GM23338 (cell line): ENCODE measurements at regions not wholly inside any gene's neighbourhood (a gene's known extent, or its start where the extent isn't known, plus 50 kb on each side); places are given as distances from the start of the nearest gene placed in this dataset.

Experiments used
- ATAC-seq: fragments of 200-7000 bp; cut with Tn5 transposase; 3 replicates; pipeline ENCODE4 v1.9.1; 2020
- DNase-seq: peaks from one replicate; pipeline ENCODE4 v3.0.0-alpha.2; 2015; ENCODE audit warnings: low spot score
- H2AFZ ChIP-seq: fragments of 200-600 bp; sonication (generic); 2 replicates; pipeline ENCODE4 v1.8.0; 2016; ENCODE audit warnings: antibody characterized with exemption, mild to moderate bottlenecking, moderate library complexity
- H3F3A ChIP-seq: fragments of 200-600 bp; sonication (generic); replicated peaks from 2 replicates; pipeline ENCODE4 v1.8.0; 2017; ENCODE audit warnings: antibody characterized with exemption, mixed run types, low read depth
- H3K27ac ChIP-seq: fragments of 200-600 bp; sonication (generic); 2 replicates; pipeline ENCODE4 v1.6.1; 2016; ENCODE audit warnings: low read depth
- H3K27me3 ChIP-seq: fragments of 200-600 bp; sonication (generic); 2 replicates; pipeline ENCODE4 v1.8.0; 2016; ENCODE audit warnings: mild to moderate bottlenecking, mixed run types, moderate library complexity; ENCODE audit not compliant: insufficient read depth
- H3K36me3 ChIP-seq: fragments of 200-600 bp; sonication (generic); 2 replicates; pipeline ENCODE4 v1.8.0; 2016; ENCODE audit warnings: mild to moderate bottlenecking; ENCODE audit not compliant: insufficient read depth
- H3K4me1 ChIP-seq: fragments of 200-600 bp; sonication (generic); 2 replicates; pipeline ENCODE4 v1.8.0; 2016; ENCODE audit warnings: mild to moderate bottlenecking, moderate library complexity; ENCODE audit not compliant: insufficient read depth
- H3K4me2 ChIP-seq: fragments of 200-600 bp; sonication (generic); 2 replicates; pipeline ENCODE4 v1.7.1; 2017; ENCODE audit warnings: mixed run types
- H3K4me3 ChIP-seq: fragments of 200-600 bp; sonication (generic); 2 replicates; pipeline ENCODE4 v1.6.1; 2016; ENCODE audit warnings: mixed run types
- H3K79me2 ChIP-seq: fragments of 200-600 bp; sonication (generic); replicated peaks from 2 replicates; pipeline ENCODE4 v1.8.0; 2017; ENCODE audit warnings: mild to moderate bottlenecking; ENCODE audit not compliant: insufficient read depth
- H3K9me2 ChIP-seq: fragments of 200-600 bp; sonication (generic); 2 replicates; pipeline ENCODE4 v1.8.0; 2017; ENCODE audit not compliant: insufficient read depth
- H4K20me1 ChIP-seq: fragments of 200-600 bp; sonication (generic); replicated peaks from 2 replicates; pipeline ENCODE4 v1.8.0; 2017; ENCODE audit warnings: mild to moderate bottlenecking; ENCODE audit not compliant: insufficient read depth
- H3K27ac Mint-ChIP-seq: 2 replicates; pipeline ENCODE4 v1.8.0; 2020; ENCODE audit warnings: inconsistent platforms, mild to moderate bottlenecking, moderate library complexity, mixed read lengths
- H3K27me3 Mint-ChIP-seq: 3 replicates; pipeline ENCODE4 v1.8.0; 2022; ENCODE audit warnings: low read depth, mild to moderate bottlenecking, moderate library complexity, mixed read lengths, inconsistent platforms; ENCODE audit not compliant: insufficient read depth, poor library complexity
- H3K36me3 Mint-ChIP-seq: 3 replicates; pipeline ENCODE4 v1.8.0; 2021; ENCODE audit warnings: low read depth, mild to moderate bottlenecking, inconsistent platforms, moderate library complexity, mixed read lengths
- H3K4me1 Mint-ChIP-seq: 3 replicates; pipeline ENCODE4 v1.8.0; 2020; ENCODE audit warnings: mild to moderate bottlenecking, inconsistent platforms, mixed read lengths
- H3K4me3 Mint-ChIP-seq: 3 replicates; pipeline ENCODE4 v1.8.0; 2021; ENCODE audit warnings: moderate library complexity, mild to moderate bottlenecking, inconsistent platforms, mixed read lengths
- H3K9me3 Mint-ChIP-seq: 3 replicates; pipeline ENCODE4 v1.8.0; 2020; ENCODE audit warnings: moderate library complexity, mild to moderate bottlenecking, inconsistent platforms, mixed read lengths
- CREB1 ChIP-seq: fragments of 250-450 bp; sonication (Bioruptor Pico); IDR thresholded peaks from 2 replicates; pipeline ENCODE4 v1.5.0; 2020; ENCODE audit warnings: low read depth, mild to moderate bottlenecking, moderate library complexity
- CTCF ChIP-seq, 2 experiments: fragments of 200-600 bp in 1 of 2; sonication (generic) in 1 of 2; conservative IDR thresholded peaks; 2 replicates each; pipeline versions ENCODE4 v1.5.1 to v1.6.1; 2016 to 2017; ENCODE audit warnings: antibody characterized with exemption in 2 of 2, low read depth in 2 of 2, mild to moderate bottlenecking in 2 of 2, moderate library complexity in 1 of 2
- EZH2 ChIP-seq: fragments of 200-600 bp; sonication (generic); IDR thresholded peaks from one replicate; pipeline ENCODE4 v1.8.0; 2017; ENCODE audit warnings: antibody characterized with exemption, mild to moderate bottlenecking, low read depth; ENCODE audit not compliant: unreplicated experiment
- EZH2phosphoT487 ChIP-seq: fragments of 200-600 bp; sonication (generic); IDR thresholded peaks from one replicate; pipeline ENCODE4 v1.8.1; 2018; ENCODE audit warnings: antibody characterized with exemption; ENCODE audit not compliant: unreplicated experiment
- JUNB ChIP-seq: IDR thresholded peaks from one replicate; pipeline ENCODE4 v1.6.1; 2016; ENCODE audit warnings: antibody characterized with exemption; ENCODE audit not compliant: unreplicated experiment
- NANOG ChIP-seq: IDR thresholded peaks from 2 replicates; pipeline ENCODE4 v1.6.1; 2016; ENCODE audit warnings: antibody characterized with exemption, borderline replicate concordance
- POLR2AphosphoS5 ChIP-seq: IDR thresholded peaks from 2 replicates; pipeline ENCODE4 v1.6.1; 2016; ENCODE audit warnings: antibody characterized with exemption, low read depth
- STAT1 ChIP-seq: IDR thresholded peaks from one replicate; pipeline ENCODE4 v1.6.1; 2016; ENCODE audit warnings: antibody characterized with exemption; ENCODE audit not compliant: unreplicated experiment
- ZNF114 ChIP-seq: fragments of 250-450 bp; sonication (Bioruptor Pico); IDR thresholded peaks from 2 replicates; pipeline ENCODE4 v1.5.0; 2020; ENCODE audit warnings: mild to moderate bottlenecking, moderate library complexity
- ZNF331 ChIP-seq: fragments of 250-450 bp; sonication (Bioruptor Pico); IDR thresholded peaks from 2 replicates; pipeline ENCODE4 v1.5.0; 2020; ENCODE audit warnings: low read depth, mild to moderate bottlenecking, moderate library complexity
- TF ChIP-seq, protein P1 (sequence below): IDR thresholded peaks from 2 replicates; pipeline ENCODE4 v1.6.1; 2016; ENCODE audit warnings: antibody characterized with exemption
- TF ChIP-seq, protein P2 (sequence below): IDR thresholded peaks from one replicate; pipeline ENCODE4 v1.6.1; 2018; ENCODE audit warnings: antibody characterized with exemption; ENCODE audit not compliant: unreplicated experiment

DNA sequence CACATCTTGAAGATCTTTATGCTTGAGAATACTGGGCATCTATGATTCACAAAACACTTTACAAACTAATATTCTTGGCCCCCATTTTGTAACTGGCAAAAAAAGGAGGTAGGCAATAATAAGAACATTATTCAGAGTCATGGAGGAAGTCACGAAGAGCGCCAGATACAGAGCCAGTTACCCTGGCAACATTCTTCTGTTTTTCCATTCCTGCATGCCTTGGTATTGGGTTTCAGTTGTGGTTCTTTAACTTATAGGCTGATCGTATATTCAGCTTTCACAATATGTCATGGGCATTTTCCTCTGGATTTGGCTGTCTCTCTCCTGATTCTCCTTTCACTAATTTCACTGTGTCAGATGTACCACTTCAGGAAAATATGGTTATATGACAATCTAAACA, 234.7 kb downstream of the HRH4 start:
- DNase-seq = no peak
- no peaks in the 10 kb centered on the region for H3K36me3 ChIP-seq
- no peaks in the 10 kb centered on the region for H3K79me2 ChIP-seq
- peaks cover 6% of the 10 kb centered on the region; the same call in 2 of the 3 replicates for H3K36me3 Mint-ChIP-seq
- H3K4me1 ChIP-seq = no peaks in the 10 kb centered on the region
- no peak overlapping the region for H3K27ac Mint-ChIP-seq
- H3F3A ChIP-seq = no peaks in the 10 kb centered on the region
- no peak overlapping the region for H2AFZ ChIP-seq
- H3K9me3 Mint-ChIP-seq = peaks cover 28% of the 10 kb centered on the region; the same call in 2 of the 3 replicates
- no peak for TF ChIP-seq CREB1 (CRISPR knock-in tag)
- TF ChIP-seq POLR2AphosphoS5 = no peak
- TF ChIP-seq, protein P1, sequence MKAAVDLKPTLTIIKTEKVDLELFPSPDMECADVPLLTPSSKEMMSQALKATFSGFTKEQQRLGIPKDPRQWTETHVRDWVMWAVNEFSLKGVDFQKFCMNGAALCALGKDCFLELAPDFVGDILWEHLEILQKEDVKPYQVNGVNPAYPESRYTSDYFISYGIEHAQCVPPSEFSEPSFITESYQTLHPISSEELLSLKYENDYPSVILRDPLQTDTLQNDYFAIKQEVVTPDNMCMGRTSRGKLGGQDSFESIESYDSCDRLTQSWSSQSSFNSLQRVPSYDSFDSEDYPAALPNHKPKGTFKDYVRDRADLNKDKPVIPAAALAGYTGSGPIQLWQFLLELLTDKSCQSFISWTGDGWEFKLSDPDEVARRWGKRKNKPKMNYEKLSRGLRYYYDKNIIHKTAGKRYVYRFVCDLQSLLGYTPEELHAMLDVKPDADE = no peak
- no peak for TF ChIP-seq STAT1
- no peak for TF ChIP-seq ZNF331 (CRISPR knock-in tag)
- no peaks in the 10 kb centered on the region for H3K27me3 ChIP-seq
- no peak overlapping the region for H3K4me2 ChIP-seq
- H3K27me3 Mint-ChIP-seq = no peaks in the 10 kb centered on the region
- H3K4me3 Mint-ChIP-seq = no peak overlapping the region
- no peak overlapping the region for H3K27ac ChIP-seq
- peaks cover 17% of the 10 kb centered on the region for H3K9me2 ChIP-seq
- no peak for ATAC-seq
- no peaks in the 10 kb centered on the region for H3K4me1 Mint-ChIP-seq
- no peak overlapping the region for H3K4me3 ChIP-seq
- no peaks in the 10 kb centered on the region for H4K20me1 ChIP-seq

DNA sequence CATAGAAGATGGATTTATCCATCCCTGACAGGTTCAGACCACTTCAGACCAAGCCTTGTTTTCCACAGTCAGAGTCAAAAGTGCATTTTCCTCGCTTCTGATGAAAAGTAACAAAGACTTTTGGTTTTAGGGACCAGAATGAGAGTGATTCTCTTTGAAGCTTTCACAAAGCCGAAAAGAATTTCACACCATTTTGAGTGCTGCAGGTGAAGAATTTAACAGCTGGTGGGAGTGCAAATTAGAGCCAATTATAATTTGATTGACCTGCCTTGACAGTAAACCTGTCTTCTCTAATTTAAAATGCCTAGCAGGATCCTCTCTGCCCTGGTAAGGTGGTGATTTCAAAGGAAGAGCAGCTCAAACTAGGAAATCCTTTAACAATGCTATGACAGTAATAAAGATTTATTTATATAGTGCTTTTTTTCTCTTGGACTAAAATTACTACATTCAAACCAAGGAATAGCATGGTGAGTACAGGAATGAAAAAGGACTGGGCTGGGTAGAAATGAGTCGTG, 241.6 kb downstream of the HRH4 start:
- Histone ChIP-seq H3K27ac (no peak overlapping the region), H3K27me3 (no peaks in the 10 kb centered on the region), H2AFZ (peak overlapping the region; percentile 19; the same call in 1 of the 2 replicates), H3F3A (no peaks in the 10 kb centered on the region), H3K9me2 (peaks cover 14% of the 10 kb centered on the region; the same call in 1 of the 2 replicates), H3K36me3 (no peaks in the 10 kb centered on the region; the same call in 1 of the 2 replicates), H3K79me2 (no peaks in the 10 kb centered on the region), H4K20me1 (no peaks in the 10 kb centered on the region), H3K4me3 (no peak overlapping the region), H3K4me1 (no peaks in the 10 kb centered on the region), H3K4me2 (no peak overlapping the region)
- H3K4me1 Mint-ChIP-seq = peaks cover 3% of the 10 kb centered on the region; the same call in 1 of the 3 replicates
- H3K36me3 Mint-ChIP-seq = peaks cover 8% of the 10 kb centered on the region; the same call in 2 of the 3 replicates
- H3K27me3 Mint-ChIP-seq = peaks cover 8% of the 10 kb centered on the region
- peak; percentile 3 for DNase-seq
- no peak overlapping the region for H3K4me3 Mint-ChIP-seq
- no peak overlapping the region for H3K27ac Mint-ChIP-seq
- ATAC-seq = no peak
- peaks cover 9% of the 10 kb centered on the region; the same call in 2 of the 3 replicates for H3K9me3 Mint-ChIP-seq
- TF ChIP-seq CTCF (conservative IDR thresholded peaks at IDR 0.05; ENCODE audit: low read depth in 2 of 2) (no peak), ZNF331 (CRISPR knock-in tag) (no peak), EZH2 (no peak), JUNB (no peak), CREB1 (CRISPR knock-in tag) (no peak), NANOG (no peak), STAT1 (no peak), POLR2AphosphoS5 (no peak), EZH2phosphoT487 (no peak), ZNF114 (no peak)
- TF ChIP-seq, protein P2, sequence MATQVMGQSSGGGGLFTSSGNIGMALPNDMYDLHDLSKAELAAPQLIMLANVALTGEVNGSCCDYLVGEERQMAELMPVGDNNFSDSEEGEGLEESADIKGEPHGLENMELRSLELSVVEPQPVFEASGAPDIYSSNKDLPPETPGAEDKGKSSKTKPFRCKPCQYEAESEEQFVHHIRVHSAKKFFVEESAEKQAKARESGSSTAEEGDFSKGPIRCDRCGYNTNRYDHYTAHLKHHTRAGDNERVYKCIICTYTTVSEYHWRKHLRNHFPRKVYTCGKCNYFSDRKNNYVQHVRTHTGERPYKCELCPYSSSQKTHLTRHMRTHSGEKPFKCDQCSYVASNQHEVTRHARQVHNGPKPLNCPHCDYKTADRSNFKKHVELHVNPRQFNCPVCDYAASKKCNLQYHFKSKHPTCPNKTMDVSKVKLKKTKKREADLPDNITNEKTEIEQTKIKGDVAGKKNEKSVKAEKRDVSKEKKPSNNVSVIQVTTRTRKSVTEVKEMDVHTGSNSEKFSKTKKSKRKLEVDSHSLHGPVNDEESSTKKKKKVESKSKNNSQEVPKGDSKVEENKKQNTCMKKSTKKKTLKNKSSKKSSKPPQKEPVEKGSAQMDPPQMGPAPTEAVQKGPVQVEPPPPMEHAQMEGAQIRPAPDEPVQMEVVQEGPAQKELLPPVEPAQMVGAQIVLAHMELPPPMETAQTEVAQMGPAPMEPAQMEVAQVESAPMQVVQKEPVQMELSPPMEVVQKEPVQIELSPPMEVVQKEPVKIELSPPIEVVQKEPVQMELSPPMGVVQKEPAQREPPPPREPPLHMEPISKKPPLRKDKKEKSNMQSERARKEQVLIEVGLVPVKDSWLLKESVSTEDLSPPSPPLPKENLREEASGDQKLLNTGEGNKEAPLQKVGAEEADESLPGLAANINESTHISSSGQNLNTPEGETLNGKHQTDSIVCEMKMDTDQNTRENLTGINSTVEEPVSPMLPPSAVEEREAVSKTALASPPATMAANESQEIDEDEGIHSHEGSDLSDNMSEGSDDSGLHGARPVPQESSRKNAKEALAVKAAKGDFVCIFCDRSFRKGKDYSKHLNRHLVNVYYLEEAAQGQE = no peak
- TF ChIP-seq, protein P1 = no peak
